H1 (cell line): ENCODE measurements at regions not wholly inside any gene's neighbourhood (a gene's known extent, or its start where the extent isn't known, plus 50 kb on each side); places are given as distances from the start of the nearest gene placed in this dataset.

Source experiments
- CTCF ChIA-PET: fragments of 300-600 bp; sonication (Branson Sonifier 250); formaldehyde crosslinking; loops from one replicate; lab custom pipeline; 2021; ENCODE audit not compliant: partially characterized antibody; lab: Charles Lee
- POLR2A ChIA-PET: fragments of 300-600 bp; sonication (Branson Sonifier 250); formaldehyde crosslinking; loops from one replicate; lab custom pipeline; 2021; ENCODE audit warnings: inconsistent platforms; ENCODE audit not compliant: partially characterized antibody; lab: Charles Lee
- DNase-seq, 2 experiments: peaks; one replicate each; pipeline versions ENCODE4 v3.0.0 to v3.0.0-alpha.2; 2010 to 2022; ENCODE audit warnings: low spot score in 2 of 2, low read depth in 1 of 2, mixed read lengths in 1 of 2
- FAIRE-seq: peaks from 2 replicates; lab custom pipeline; 2011; peaks lifted over from hg19 to GRCh38; lab: Jason Lieb, UNC
- H2AFZ ChIP-seq: 2 replicates; pipeline ENCODE4 v1.8.1; 2012; ENCODE audit warnings: low read length, inconsistent platforms
- H2AK5ac ChIP-seq: 2 replicates; pipeline ENCODE4 v1.6.1; 2013; ENCODE audit warnings: low read depth, low read length
- H2BK120ac ChIP-seq: replicated peaks from 2 replicates; pipeline ENCODE3; 2013; ENCODE audit warnings: low read depth, low read length, inconsistent platforms
- H2BK12ac ChIP-seq: 2 replicates; pipeline ENCODE4 v1.6.1; 2013; ENCODE audit warnings: low read depth, low read length
- H2BK15ac ChIP-seq: 2 replicates; pipeline ENCODE4 v1.6.1; 2013; ENCODE audit warnings: low read length
- H2BK20ac ChIP-seq: 2 replicates; pipeline ENCODE4 v1.6.1; 2013; ENCODE audit warnings: low read length
- H2BK5ac ChIP-seq: 2 replicates; pipeline ENCODE4 v1.6.1; 2013; ENCODE audit warnings: low read depth, low read length
- H3K14ac ChIP-seq: 2 replicates; pipeline ENCODE4 v1.6.1; 2013; ENCODE audit warnings: inconsistent platforms; ENCODE audit not compliant: insufficient read length
- H3K18ac ChIP-seq: 2 replicates; pipeline ENCODE4 v1.6.1; 2013; ENCODE audit warnings: low read length; ENCODE audit errors: extremely low read depth
- H3K23ac ChIP-seq: 2 replicates; pipeline ENCODE4 v1.6.1; 2013; ENCODE audit warnings: inconsistent platforms; ENCODE audit not compliant: insufficient read length
- H3K23me2 ChIP-seq: 2 replicates; pipeline ENCODE4 v1.6.1; 2013; ENCODE audit warnings: low read depth, low read length
- H3K27ac ChIP-seq: 2 replicates; pipeline ENCODE4 v1.6.1; 2011; ENCODE audit warnings: low read depth, low read length, inconsistent platforms
- H3K27me3 ChIP-seq, 4 experiments: replicated peaks in 1 of 4; 1 replicate in 1 of 4; 2 replicates in 3 of 4; pipeline versions ENCODE4 v1.6.1 to v1.8.1; 2011 to 2013; ENCODE audit warnings: low read length in 3 of 4, mild to moderate bottlenecking in 3 of 4, inconsistent platforms in 2 of 4, mixed read lengths in 2 of 4, moderate library complexity in 1 of 4; ENCODE audit not compliant: control insufficient read depth in 3 of 4, insufficient read depth in 3 of 4; ENCODE audit errors: extremely low read depth in 1 of 4
- H3K36me3 ChIP-seq, 4 experiments: 2 replicates each; pipeline versions ENCODE4 v1.6.1 to v1.8.1; 2011 to 2013; ENCODE audit warnings: mild to moderate bottlenecking in 4 of 4, low read length in 3 of 4, moderate library complexity in 2 of 4, control low read depth in 1 of 4, inconsistent platforms in 1 of 4; ENCODE audit not compliant: insufficient read depth in 4 of 4, control insufficient read depth in 2 of 4
- H3K4ac ChIP-seq: replicated peaks from 2 replicates; pipeline ENCODE3; 2013; ENCODE audit warnings: low read length, low read depth, mixed read lengths, inconsistent platforms; ENCODE audit not compliant: insufficient read length
- H3K4me1 ChIP-seq, 4 experiments: replicated peaks in 1 of 4; 1 replicate in 1 of 4; 2 replicates in 3 of 4; pipeline versions ENCODE4 v1.6.1 to v1.8.1; 2011 to 2013; ENCODE audit warnings: low read length in 3 of 4, inconsistent platforms in 2 of 4, mixed read lengths in 1 of 4; ENCODE audit not compliant: insufficient read depth in 4 of 4, control insufficient read depth in 3 of 4
- H3K4me2 ChIP-seq, 2 experiments: 2 replicates each; pipeline versions ENCODE4 v1.6.1 to v1.8.1; 2011 to 2013; ENCODE audit warnings: low read depth in 2 of 2, low read length in 2 of 2, control low read depth in 1 of 2, inconsistent platforms in 1 of 2, mild to moderate bottlenecking in 1 of 2; ENCODE audit not compliant: insufficient read depth in 1 of 2
- H3K4me3 ChIP-seq, 4 experiments: fragments of 200-600, 300-600 bp in 1 of 4; sonication (generic), shearing (Covaris generic), sonication (Bioruptor Twin) in 1 of 4; 2 replicates each; pipeline versions ENCODE4 v1.5.1 to v1.8.1; 2011 to 2016; ENCODE audit warnings: low read length in 4 of 4, low read depth in 3 of 4, control low read depth in 2 of 4, inconsistent platforms in 2 of 4, mild to moderate bottlenecking in 2 of 4, mixed read lengths in 1 of 4, moderate library complexity in 1 of 4; ENCODE audit not compliant: insufficient read depth in 2 of 4; ENCODE audit errors: extremely low read depth in 1 of 4
- H3K56ac ChIP-seq: replicated peaks from 2 replicates; pipeline ENCODE3; 2013; ENCODE audit warnings: low read depth, mild to moderate bottlenecking, mixed read lengths, low read length, inconsistent platforms; ENCODE audit not compliant: insufficient read length
- H3K79me1 ChIP-seq: 2 replicates; pipeline ENCODE4 v1.6.1; 2013; ENCODE audit warnings: low read depth, low read length, control low read depth
- H3K79me2 ChIP-seq, 2 experiments: 2 replicates each; pipeline versions ENCODE4 v1.6.1 to v1.8.1; 2012 to 2013; ENCODE audit warnings: low read length in 2 of 2, mild to moderate bottlenecking in 2 of 2, inconsistent platforms in 1 of 2; ENCODE audit not compliant: insufficient read depth in 2 of 2, control insufficient read depth in 1 of 2
- H3K9ac ChIP-seq, 4 experiments: replicated peaks in 1 of 4; 1 replicate in 1 of 4; 2 replicates in 3 of 4; pipeline versions ENCODE4 v1.6.1 to v1.8.1; 2011 to 2013; ENCODE audit warnings: low read depth in 3 of 4, low read length in 3 of 4, control low read depth in 2 of 4, mild to moderate bottlenecking in 2 of 4, moderate library complexity in 2 of 4, inconsistent platforms in 1 of 4; ENCODE audit errors: extremely low read depth in 1 of 4
- H3K9me3 ChIP-seq, 2 experiments: 2 replicates each; pipeline versions ENCODE4 v1.6.1 to v1.8.1; 2012 to 2013; ENCODE audit warnings: mild to moderate bottlenecking in 2 of 2, moderate library complexity in 2 of 2, control low read depth in 1 of 2, inconsistent platforms in 1 of 2, low read depth in 1 of 2, low read length in 1 of 2, mixed read lengths in 1 of 2; ENCODE audit not compliant: insufficient read depth in 2 of 2
- H4K20me1 ChIP-seq, 2 experiments: replicated peaks in 1 of 2; 2 replicates each; pipeline versions ENCODE3 to v1.8.1; 2011 to 2013; ENCODE audit warnings: inconsistent platforms in 2 of 2, low read length in 2 of 2, mild to moderate bottlenecking in 1 of 2; ENCODE audit not compliant: insufficient read depth in 2 of 2, control insufficient read depth in 1 of 2
- H4K5ac ChIP-seq: 2 replicates; pipeline ENCODE4 v1.6.1; 2013; ENCODE audit warnings: low read length, low read depth, mixed read lengths, inconsistent platforms; ENCODE audit not compliant: insufficient read length
- H4K8ac ChIP-seq: 2 replicates; pipeline ENCODE4 v1.8.0; 2013; ENCODE audit warnings: mild to moderate bottlenecking, moderate library complexity, low read length, inconsistent platforms; ENCODE audit not compliant: insufficient read depth; ENCODE audit errors: extremely low read depth
- H4K91ac ChIP-seq: replicated peaks from 2 replicates; pipeline ENCODE3; 2013; ENCODE audit warnings: low read length, mixed read lengths, inconsistent platforms; ENCODE audit not compliant: insufficient read length
- NANOG ChIP-seq: IDR thresholded peaks from 2 replicates; pipeline ENCODE4 v1.6.1; 2011; ENCODE audit warnings: low read length, low read depth, mild to moderate bottlenecking, inconsistent platforms; ENCODE audit not compliant: insufficient read depth, poor library complexity, severe bottlenecking
- YY1 ChIP-seq: IDR thresholded peaks from 2 replicates; pipeline ENCODE4 v1.6.1; 2011; ENCODE audit warnings: low read depth, mild to moderate bottlenecking, low read length
- WGBS, 2 experiments: shearing (Covaris generic) in 1 of 2; methylation state at CpG; one replicate each; pipeline versions ENCODE4 v1.1.6 to v1.1.7; 2013 to 2015; ENCODE audit warnings: low lambda C conversion rate in 2 of 2, mixed read lengths in 2 of 2, inconsistent platforms in 1 of 2, low coverage in 1 of 2, missing lambda C conversion rate in 1 of 2; ENCODE audit not compliant: insufficient replicate concordance in 2 of 2, insufficient coverage in 1 of 2, insufficient read length in 1 of 2; ENCODE audit errors: extremely low coverage in 1 of 2, missing lambda C conversion rate in 1 of 2; 5-methylcytosine and 5-hydroxymethylcytosine counted together

- no peak overlapping the region for H2BK20ac ChIP-seq
Observed at GRCh38 chr11:116263770-116264169, 509.0 kb downstream of the BUD13 start.

More at GRCh38 chr11:116263770-116264169, 509.0 kb downstream of the BUD13 start:
- no peak overlapping the region for H3K14ac ChIP-seq
- CTCF ChIA-PET = interaction anchor here (0.6 to 1.4 kb wide), 3 partner anchors 10 to 92 kb away, joined by 3 read pairs; no protein-coding TSS in a partner anchor
- no peak overlapping the region for H3K4me3 ChIP-seq
- no peak overlapping the region for H2AFZ ChIP-seq
- no peaks in the 10 kb centered on the region for H3K9me3 ChIP-seq
- no peak for FAIRE-seq
- POLR2A ChIA-PET = no interaction called here
- H2BK120ac ChIP-seq = no peak overlapping the region
- H2BK15ac ChIP-seq = no peak overlapping the region
- no peak overlapping the region for H3K18ac ChIP-seq
- H3K4ac ChIP-seq = no peak overlapping the region
- no peaks in the 10 kb centered on the region for H3K23me2 ChIP-seq
- no peak overlapping the region for H2BK5ac ChIP-seq
- WGBS, 2 experiments = 74% methylated on average over 8 of the region's 8 CpGs; no CpG with 5 or more reads in 1 of the 2 experiments
- no peaks in the 10 kb centered on the region for H3K36me3 ChIP-seq
- H2BK12ac ChIP-seq = no peak overlapping the region
- H3K9ac ChIP-seq = no peak overlapping the region
- 0 out of 7 replicates have a peak, but pooled peaks cover 0 to 2% (median 0%) of the 10 kb centered on the region in 4 experiments for H3K27me3 ChIP-seq
- no peak overlapping the region for H3K4me2 ChIP-seq
- no peaks in the 10 kb centered on the region for H3K79me2 ChIP-seq
- H3K27ac ChIP-seq = no peak overlapping the region
- H3K79me1 ChIP-seq = no peaks in the 10 kb centered on the region
- H4K91ac ChIP-seq = no peak overlapping the region
- H4K5ac ChIP-seq = no peak overlapping the region
- H3K23ac ChIP-seq = no peak overlapping the region
- no peak overlapping the region for H2AK5ac ChIP-seq
- no peak overlapping the region for H3K56ac ChIP-seq
- H4K20me1 ChIP-seq = no peaks in the 10 kb centered on the region
- H4K8ac ChIP-seq = no peak overlapping the region
- TF ChIP-seq YY1 (0 out of 2 replicates have a peak, but pooled peaks have one; percentile 20), NANOG (no peak)
- DNase-seq = no peak
- peaks cover 0 to 8% (median 4%) of the 10 kb centered on the region in 4 experiments; a peak in 4 of 7 replicates for H3K4me1 ChIP-seq
